Bronchial epithelial cell (primary cell): ENCODE measurements at regions not wholly inside any gene's neighbourhood (a gene's known extent, or its start where the extent isn't known, plus 50 kb on each side); places are given as distances from the start of the nearest gene placed in this dataset.

ENCODE experiments used
- DNase-seq: peaks from one replicate; pipeline ENCODE4 v3.0.0-alpha.2; 2010; ENCODE audit warnings: low read depth
- FAIRE-seq: peaks from 2 replicates; lab custom pipeline; 2011; peaks lifted over from hg19 to GRCh38; lab: Jason Lieb, UNC
- H3K27me3 ChIP-seq: 2 replicates; pipeline ENCODE4 v1.5.1; 2011; ENCODE audit warnings: low read length; ENCODE audit not compliant: control insufficient read depth, insufficient read depth
- H3K36me3 ChIP-seq: 2 replicates; pipeline ENCODE4 v1.5.1; 2011; ENCODE audit warnings: low read length; ENCODE audit not compliant: control insufficient read depth, insufficient read depth
- H3K4me3 ChIP-seq: 2 replicates; pipeline ENCODE4 v1.5.1; 2011; ENCODE audit warnings: mild to moderate bottlenecking, low read depth, low read length, control low read depth
- TF ChIP-seq, protein P1 (sequence below): IDR thresholded peaks from 2 replicates; pipeline ENCODE4 v1.5.1; 2011; ENCODE audit warnings: mild to moderate bottlenecking, moderate library complexity, low read length, control low read depth, inconsistent platforms; ENCODE audit not compliant: insufficient read depth, severe bottlenecking

DNA sequence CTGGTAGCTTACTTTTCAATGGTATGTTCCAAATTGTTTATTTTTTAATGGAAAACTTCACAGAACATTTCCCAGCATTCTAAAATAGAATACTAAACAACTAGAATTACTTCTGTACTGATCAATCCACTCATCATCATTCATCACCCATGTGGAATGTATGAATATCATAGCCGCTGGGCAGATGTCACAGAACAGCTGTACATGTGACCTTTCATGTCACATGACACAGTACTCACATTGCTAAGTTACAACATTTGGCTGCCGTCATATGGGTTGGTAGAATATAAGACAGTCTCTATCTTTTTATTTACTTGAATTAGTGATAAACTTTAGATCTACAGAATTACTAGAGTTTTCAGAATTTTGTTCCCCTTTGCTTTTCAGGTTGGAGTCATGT, 387.6 kb downstream of the ZEB2 start:
- no peaks in the 10 kb centered on the region for H3K27me3 ChIP-seq
- FAIRE-seq = no peak
- no peak overlapping the region for H3K4me3 ChIP-seq
- H3K36me3 ChIP-seq = no peaks in the 10 kb centered on the region
- DNase-seq = peak; percentile 31
- TF ChIP-seq, protein P1, sequence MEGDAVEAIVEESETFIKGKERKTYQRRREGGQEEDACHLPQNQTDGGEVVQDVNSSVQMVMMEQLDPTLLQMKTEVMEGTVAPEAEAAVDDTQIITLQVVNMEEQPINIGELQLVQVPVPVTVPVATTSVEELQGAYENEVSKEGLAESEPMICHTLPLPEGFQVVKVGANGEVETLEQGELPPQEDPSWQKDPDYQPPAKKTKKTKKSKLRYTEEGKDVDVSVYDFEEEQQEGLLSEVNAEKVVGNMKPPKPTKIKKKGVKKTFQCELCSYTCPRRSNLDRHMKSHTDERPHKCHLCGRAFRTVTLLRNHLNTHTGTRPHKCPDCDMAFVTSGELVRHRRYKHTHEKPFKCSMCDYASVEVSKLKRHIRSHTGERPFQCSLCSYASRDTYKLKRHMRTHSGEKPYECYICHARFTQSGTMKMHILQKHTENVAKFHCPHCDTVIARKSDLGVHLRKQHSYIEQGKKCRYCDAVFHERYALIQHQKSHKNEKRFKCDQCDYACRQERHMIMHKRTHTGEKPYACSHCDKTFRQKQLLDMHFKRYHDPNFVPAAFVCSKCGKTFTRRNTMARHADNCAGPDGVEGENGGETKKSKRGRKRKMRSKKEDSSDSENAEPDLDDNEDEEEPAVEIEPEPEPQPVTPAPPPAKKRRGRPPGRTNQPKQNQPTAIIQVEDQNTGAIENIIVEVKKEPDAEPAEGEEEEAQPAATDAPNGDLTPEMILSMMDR = no peak

DNA sequence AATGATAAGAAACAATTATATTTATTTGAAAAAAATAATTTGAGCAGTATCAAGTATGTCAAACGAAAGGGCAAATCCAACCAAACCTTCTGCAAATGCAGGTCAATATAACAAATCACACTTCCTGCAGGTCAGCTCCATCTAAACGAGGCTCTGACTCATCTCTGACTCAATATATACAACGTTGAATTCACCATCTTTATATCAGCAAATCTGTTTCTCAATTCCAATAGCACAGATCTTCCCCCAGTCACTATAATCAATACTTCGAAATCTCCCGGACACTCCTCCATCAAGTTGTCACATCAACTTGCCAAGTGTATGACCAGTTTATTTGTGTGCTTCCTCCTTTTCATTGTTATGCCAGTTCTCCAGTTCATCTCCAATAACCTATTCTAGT, 388.9 kb downstream of the ZEB2 start:
- TF ChIP-seq, protein P1 = no peak
- DNase-seq = peak; percentile 71
- no peak for FAIRE-seq
- Histone ChIP-seq H3K4me3 (no peak overlapping the region), H3K36me3 (no peaks in the 10 kb centered on the region), H3K27me3 (no peaks in the 10 kb centered on the region)

DNA sequence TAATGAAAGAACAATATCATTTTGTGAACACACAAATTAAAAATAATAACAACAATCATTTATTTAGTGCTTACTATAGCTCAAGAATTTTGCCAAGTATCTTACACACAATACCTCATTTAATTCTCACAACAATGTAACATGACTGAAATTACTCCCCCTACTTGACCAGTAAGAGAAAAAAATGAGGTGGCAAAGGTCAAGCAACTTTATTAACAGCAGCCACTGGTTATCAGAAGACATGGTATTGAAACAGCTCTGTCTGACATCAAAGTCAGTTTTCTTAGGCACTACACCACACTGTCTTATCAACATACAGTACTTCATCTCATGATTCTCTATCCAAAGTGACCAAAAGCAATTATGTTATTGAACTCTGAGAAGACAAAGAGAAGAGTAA, 389.4 kb downstream of the ZEB2 start:
- DNase-seq (no peak), FAIRE-seq (no peak)
- Histone ChIP-seq H3K4me3 (no peak overlapping the region), H3K27me3 (no peaks in the 10 kb centered on the region), H3K36me3 (no peaks in the 10 kb centered on the region)
- TF ChIP-seq, protein P1 = no peak

DNA sequence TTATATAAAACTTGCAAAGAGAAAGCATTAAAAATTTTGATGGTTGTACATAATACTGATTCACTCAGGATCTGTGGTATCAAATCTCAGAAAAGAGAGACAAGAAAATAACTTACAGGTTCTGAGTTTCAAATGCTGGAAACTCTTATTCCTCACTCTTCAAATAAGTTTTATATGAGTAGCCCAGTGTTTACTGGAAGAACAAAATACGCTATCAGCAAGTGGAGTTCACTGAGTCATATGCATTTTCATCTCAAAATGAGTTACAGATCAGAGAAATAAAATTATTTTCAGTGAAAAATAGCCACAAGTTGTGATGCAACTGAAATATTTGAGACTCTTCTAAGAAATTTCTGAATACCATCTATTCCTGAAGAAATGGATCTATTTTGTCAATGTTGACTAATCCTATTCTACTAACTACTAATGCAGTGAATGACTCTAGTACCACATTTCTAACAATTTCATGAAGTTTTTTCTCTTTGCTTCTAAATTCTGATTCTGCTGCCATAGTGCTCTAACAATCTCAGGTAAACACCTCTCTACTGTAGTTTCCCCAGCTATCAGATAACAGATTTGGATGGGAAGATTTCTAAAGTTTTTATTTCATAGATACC, 391.7 kb downstream of the ZEB2 start:
- TF ChIP-seq, protein P1 = no peak
- FAIRE-seq (no peak), DNase-seq (no peak)
- Histone ChIP-seq H3K27me3 (no peaks in the 10 kb centered on the region), H3K36me3 (no peaks in the 10 kb centered on the region), H3K4me3 (no peak overlapping the region)

DNA sequence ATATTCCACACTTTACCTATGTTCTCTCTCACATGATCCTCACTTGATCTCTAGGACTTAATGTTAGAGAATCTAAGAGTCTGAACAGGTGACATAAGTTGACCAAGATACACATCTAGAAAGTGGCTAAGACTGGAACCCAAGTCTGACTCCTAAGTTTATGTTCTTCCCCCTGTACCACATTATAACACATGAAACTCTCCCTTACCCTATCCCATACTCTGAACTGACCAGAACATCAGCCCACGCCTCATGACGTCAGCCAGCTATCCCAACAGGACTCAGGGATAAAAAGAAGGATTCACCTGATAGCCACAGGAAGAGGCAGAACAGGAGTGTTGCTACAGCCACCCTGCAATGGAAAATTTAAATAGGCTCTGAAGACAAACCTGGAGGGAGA, 392.2 kb downstream of the ZEB2 start:
- TF ChIP-seq, protein P1 = no peak
- DNase-seq = no peak
- H3K36me3 ChIP-seq = no peaks in the 10 kb centered on the region
- H3K27me3 ChIP-seq = no peaks in the 10 kb centered on the region
- FAIRE-seq = no peak
- no peak overlapping the region for H3K4me3 ChIP-seq

DNA sequence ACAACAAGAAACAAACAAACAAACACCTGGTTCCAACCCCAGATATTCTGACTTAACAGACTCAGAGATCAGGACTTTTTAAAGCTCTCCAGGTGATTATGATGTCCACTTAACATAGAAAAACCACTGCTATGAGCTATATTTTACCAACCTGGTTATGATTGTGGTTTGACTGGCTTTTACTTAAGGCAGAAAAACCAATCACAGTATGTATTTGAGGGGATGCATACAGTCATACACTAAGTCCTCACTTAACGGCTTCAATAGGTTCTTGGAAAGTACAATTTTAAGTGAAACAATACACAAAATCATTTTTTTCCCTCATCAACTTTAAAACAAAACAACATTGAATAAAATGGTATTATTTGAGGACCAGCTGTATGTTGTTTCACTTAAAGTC, 393.6 kb downstream of the ZEB2 start:
- no peak for DNase-seq
- FAIRE-seq = no peak
- TF ChIP-seq, protein P1 = no peak
- H3K27me3 ChIP-seq = no peaks in the 10 kb centered on the region
- no peak overlapping the region for H3K4me3 ChIP-seq
- H3K36me3 ChIP-seq = no peaks in the 10 kb centered on the region
